ENCODE measurements at regions not wholly inside any gene's neighbourhood (a gene's known extent, or its start where the extent isn't known, plus 50 kb on each side); places are given as distances from the start of the nearest gene placed in this dataset.
"Not testable (repeated sequence)": the region's sequence is repeated elsewhere in the genome, so short reads cannot be mapped to it uniquely, and the experiment has no call there.

DNA sequence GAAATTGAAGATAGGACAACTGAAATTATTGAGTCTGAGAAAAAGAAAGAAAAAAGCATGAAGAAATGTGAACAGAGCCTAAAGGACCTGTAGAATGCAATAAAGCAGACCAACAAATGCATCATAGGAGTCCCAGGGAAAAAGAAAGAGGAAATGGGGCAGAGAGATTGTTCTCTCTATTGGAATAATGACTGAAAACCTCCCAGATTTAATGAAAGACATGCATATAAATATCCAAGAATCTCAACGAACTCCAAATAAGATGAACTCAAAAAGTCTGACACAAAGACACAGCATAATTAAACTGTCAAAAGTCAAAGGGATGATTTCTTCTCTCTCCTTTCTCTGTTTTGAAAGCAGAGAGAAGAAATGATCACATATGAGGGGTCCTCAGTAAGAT is 124.7 kb downstream of the MEX3B start:
- H2BK15ac ChIP-seq (ENCODE audit: low read depth, low read length): no peak overlapping the region
- no peak overlapping the region for H2BK20ac ChIP-seq (ENCODE audit: low read depth, low read length, poor library complexity, severe bottlenecking)
- H2BK120ac ChIP-seq (ENCODE audit: low read depth, low read length, poor library complexity, severe bottlenecking): no peak overlapping the region
- Mint-ChIP-seq H3K4me3 (no peak overlapping the region), H3K27ac (no peak overlapping the region), H3K27me3 (ENCODE audit: low read depth) (no peaks in the 10 kb centered on the region; the same call in 1 of the 2 replicates), H3K9me3 (peaks cover 41 to 42% of the 10 kb centered on the region in 2 experiments), H3K36me3 (ENCODE audit: insufficient read depth in 1 of 3, low read depth in 3 of 3) (peaks cover 27 to 42% (median 41%) of the 10 kb centered on the region in 3 experiments), H3K4me1 (no peaks in the 10 kb centered on the region)
- H3K9me3 ChIP-seq (ENCODE audit: control insufficient read depth, low read depth, low read length): peaks cover 15% of the 10 kb centered on the region
- H2AK5ac ChIP-seq (ENCODE audit: insufficient read length, low read length): no peak overlapping the region
- no peak overlapping the region for H3K4ac ChIP-seq (ENCODE audit: low read depth, low read length)
- no peak overlapping the region for H2BK12ac ChIP-seq (ENCODE audit: insufficient read length, low read depth, low read length)
- H3K79me1 ChIP-seq (ENCODE audit: insufficient read depth, low read depth, low read length, poor library complexity, severe bottlenecking): no peaks in the 10 kb centered on the region
- H3K4me2 ChIP-seq (ENCODE audit: insufficient read depth, insufficient read length, low read length): no peak overlapping the region
- H4K5ac ChIP-seq (ENCODE audit: insufficient read length, low read depth, low read length): no peak overlapping the region
- H3K23me2 ChIP-seq (ENCODE audit: insufficient read length, low read depth, low read length, poor library complexity, severe bottlenecking): no peaks in the 10 kb centered on the region
- no peak overlapping the region for H3K18ac ChIP-seq (ENCODE audit: insufficient read length, low read depth, low read length)
- no peak overlapping the region for H3T11ph ChIP-seq (ENCODE audit: low read length)
- no peaks in the 10 kb centered on the region for H3K4me1 ChIP-seq (ENCODE audit: insufficient read depth, low read length)
- TF ChIP-seq, protein P1, sequence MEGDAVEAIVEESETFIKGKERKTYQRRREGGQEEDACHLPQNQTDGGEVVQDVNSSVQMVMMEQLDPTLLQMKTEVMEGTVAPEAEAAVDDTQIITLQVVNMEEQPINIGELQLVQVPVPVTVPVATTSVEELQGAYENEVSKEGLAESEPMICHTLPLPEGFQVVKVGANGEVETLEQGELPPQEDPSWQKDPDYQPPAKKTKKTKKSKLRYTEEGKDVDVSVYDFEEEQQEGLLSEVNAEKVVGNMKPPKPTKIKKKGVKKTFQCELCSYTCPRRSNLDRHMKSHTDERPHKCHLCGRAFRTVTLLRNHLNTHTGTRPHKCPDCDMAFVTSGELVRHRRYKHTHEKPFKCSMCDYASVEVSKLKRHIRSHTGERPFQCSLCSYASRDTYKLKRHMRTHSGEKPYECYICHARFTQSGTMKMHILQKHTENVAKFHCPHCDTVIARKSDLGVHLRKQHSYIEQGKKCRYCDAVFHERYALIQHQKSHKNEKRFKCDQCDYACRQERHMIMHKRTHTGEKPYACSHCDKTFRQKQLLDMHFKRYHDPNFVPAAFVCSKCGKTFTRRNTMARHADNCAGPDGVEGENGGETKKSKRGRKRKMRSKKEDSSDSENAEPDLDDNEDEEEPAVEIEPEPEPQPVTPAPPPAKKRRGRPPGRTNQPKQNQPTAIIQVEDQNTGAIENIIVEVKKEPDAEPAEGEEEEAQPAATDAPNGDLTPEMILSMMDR (conservative IDR thresholded peaks at IDR 0.05): no peak
- no peak overlapping the region for H2BK5ac ChIP-seq (ENCODE audit: insufficient read length, low read length)
- no peak overlapping the region for H3K14ac ChIP-seq (ENCODE audit: insufficient read depth, low read length)
- no peak overlapping the region for H3K9ac ChIP-seq (ENCODE audit: extremely low read depth, insufficient read length, low read length)
- no peak overlapping the region for H3K56ac ChIP-seq (ENCODE audit: insufficient read length, low read depth, low read length)
- WGBS (ENCODE audit: extremely low coverage, insufficient read length, low lambda C conversion rate): no CpG with 5 or more reads among the region's 1 CpG
- no peak overlapping the region for H3K27ac ChIP-seq (ENCODE audit: insufficient read length, low read depth, low read length)
- H4K91ac ChIP-seq (ENCODE audit: insufficient read length, low read depth, low read length): no peak overlapping the region
- H3K23ac ChIP-seq (ENCODE audit: insufficient read length, low read depth, low read length): no peak overlapping the region
- H3K27me3 ChIP-seq (ENCODE audit: insufficient read depth, low read length): no peaks in the 10 kb centered on the region
- no peak overlapping the region for H4K8ac ChIP-seq (replicated peaks; ENCODE audit: insufficient read length, low read depth, low read length)
- no peaks in the 10 kb centered on the region for H4K20me1 ChIP-seq (ENCODE audit: control insufficient read depth, insufficient read depth, insufficient read length)
- H2AFZ ChIP-seq (ENCODE audit: low read length): no peak overlapping the region
- no peaks in the 10 kb centered on the region for H3K79me2 ChIP-seq (ENCODE audit: insufficient read depth, low read length)
- DNase-seq: no peak

DNA sequence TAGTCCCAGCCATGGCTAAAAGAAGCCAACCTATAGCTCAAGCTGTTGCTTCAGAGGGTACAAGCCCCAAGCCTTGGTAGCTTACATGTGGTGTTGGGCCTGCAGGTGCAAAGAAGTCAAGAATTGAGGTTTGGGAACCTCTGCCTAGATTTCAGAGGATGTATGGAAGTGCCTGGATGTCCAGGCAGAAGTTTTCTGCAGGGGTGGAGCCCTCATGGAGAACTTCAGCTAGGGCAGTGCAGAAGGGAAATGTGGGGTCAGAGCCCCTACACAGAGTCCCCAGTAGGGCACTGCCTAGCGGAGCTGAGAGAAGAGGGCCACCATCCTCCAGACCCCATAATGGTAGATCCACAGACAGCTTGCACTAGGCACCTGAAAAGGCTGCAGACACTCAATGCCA is 127.1 kb downstream of the MEX3B start:
- not testable (repeated sequence) for H3K27me3 Mint-ChIP-seq (ENCODE audit: low read depth); H3K27me3 ChIP-seq (ENCODE audit: insufficient read depth, low read length); H4K91ac ChIP-seq (ENCODE audit: insufficient read length, low read depth, low read length); DNase-seq; H2BK12ac ChIP-seq (ENCODE audit: insufficient read length, low read depth, low read length); H2BK20ac ChIP-seq (ENCODE audit: low read depth, low read length, poor library complexity, severe bottlenecking); H2BK5ac ChIP-seq (ENCODE audit: insufficient read length, low read length); H3K79me1 ChIP-seq (ENCODE audit: insufficient read depth, low read depth, low read length, poor library complexity, severe bottlenecking); H3K4me1 ChIP-seq (ENCODE audit: insufficient read depth, low read length); H3K4me2 ChIP-seq (ENCODE audit: insufficient read depth, insufficient read length, low read length); H4K20me1 ChIP-seq (ENCODE audit: control insufficient read depth, insufficient read depth, insufficient read length); H2AK5ac ChIP-seq (ENCODE audit: insufficient read length, low read length); H3K4me1 Mint-ChIP-seq; H3K23me2 ChIP-seq (ENCODE audit: insufficient read length, low read depth, low read length, poor library complexity, severe bottlenecking); H3K27ac ChIP-seq (ENCODE audit: insufficient read length, low read depth, low read length); H2AFZ ChIP-seq (ENCODE audit: low read length); H3K56ac ChIP-seq (ENCODE audit: insufficient read length, low read depth, low read length); H3K18ac ChIP-seq (ENCODE audit: insufficient read length, low read depth, low read length); H3T11ph ChIP-seq (ENCODE audit: low read length); H3K9ac ChIP-seq (ENCODE audit: extremely low read depth, insufficient read length, low read length); H3K4ac ChIP-seq (ENCODE audit: low read depth, low read length); H2BK120ac ChIP-seq (ENCODE audit: low read depth, low read length, poor library complexity, severe bottlenecking); H2BK15ac ChIP-seq (ENCODE audit: low read depth, low read length); H3K14ac ChIP-seq (ENCODE audit: insufficient read depth, low read length); H4K8ac ChIP-seq (replicated peaks; ENCODE audit: insufficient read length, low read depth, low read length); H4K5ac ChIP-seq (ENCODE audit: insufficient read length, low read depth, low read length); H3K4me3 Mint-ChIP-seq; H3K79me2 ChIP-seq (ENCODE audit: insufficient read depth, low read length); H3K23ac ChIP-seq (ENCODE audit: insufficient read length, low read depth, low read length); H3K27ac Mint-ChIP-seq
- peaks cover 15% of the 10 kb centered on the region for H3K9me3 ChIP-seq (ENCODE audit: control insufficient read depth, low read depth, low read length)
- WGBS (ENCODE audit: extremely low coverage, insufficient read length, low lambda C conversion rate): no CpG with 5 or more reads among the region's 1 CpG
- H3K9me3 Mint-ChIP-seq: peaks cover 41 to 42% of the 10 kb centered on the region in 2 experiments
- H3K36me3 Mint-ChIP-seq (ENCODE audit: insufficient read depth in 1 of 3, low read depth in 3 of 3): peaks cover 27 to 42% (median 41%) of the 10 kb centered on the region in 3 experiments

Measured in H9 (cell line).